8988T (cell line): ENCODE measurements at regions not wholly inside any gene's neighbourhood (a gene's known extent, or its start where the extent isn't known, plus 50 kb on each side); places are given as distances from the start of the nearest gene placed in this dataset.
"Not testable (repeated sequence)": the region's sequence is repeated elsewhere in the genome, so short reads cannot be mapped to it uniquely, and the experiment has no call there.

Experiments
- DNase-seq: peaks from one replicate; pipeline ENCODE4 v3.0.0; 2011

- no peak for DNase-seq
These were observed 446.3 kb downstream of the TRAM1L1 start for GRCh38 chr4:116639070-116639577.

DNA sequence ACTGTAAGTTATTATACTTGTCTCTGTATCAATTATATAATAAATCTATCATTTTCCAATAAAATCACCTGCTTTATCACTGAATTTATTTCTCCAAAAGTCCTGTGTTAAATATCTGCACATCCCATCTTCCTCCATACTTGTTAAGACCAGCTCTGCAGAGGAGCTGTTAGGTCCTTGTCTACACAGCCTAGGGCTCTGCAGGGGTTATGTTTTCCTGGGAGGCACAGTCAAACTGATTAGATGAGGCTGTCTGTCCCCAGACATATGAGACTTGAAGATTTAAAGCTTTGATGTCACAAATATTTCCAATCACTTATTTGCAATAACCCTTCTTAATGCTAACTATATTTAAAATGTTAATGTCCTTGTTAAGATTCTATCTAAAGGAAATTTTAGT, 446.8 kb downstream of the TRAM1L1 start:
- no peak for DNase-seq

- DNase-seq: no peak
These were observed 448.5 kb downstream of the TRAM1L1 start for GRCh38 chr4:116636917-116637316.

DNA sequence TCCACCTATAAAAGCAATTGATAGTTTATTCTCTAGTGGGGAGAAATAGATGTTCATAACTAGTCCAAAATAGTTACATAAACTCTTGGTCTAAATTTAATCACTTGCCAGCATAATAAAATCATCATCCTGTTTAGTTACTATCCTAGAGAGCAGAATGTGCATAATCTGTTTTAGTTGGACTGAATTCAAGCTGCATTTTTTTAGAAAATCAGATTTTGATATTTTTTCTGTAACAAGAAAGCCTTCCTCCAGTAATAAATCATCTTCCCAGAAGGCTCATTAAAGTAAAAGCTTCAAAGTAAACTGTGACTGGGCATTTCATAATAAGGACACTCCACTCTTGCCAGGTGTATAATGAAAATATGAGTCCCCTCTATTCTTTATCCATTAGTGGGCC, 453.1 kb downstream of the TRAM1L1 start:
- DNase-seq: no peak

GRCh38 chr4:116628598-116628997, 456.8 kb downstream of the TRAM1L1 start:
- DNase-seq: no peak

- no peak for DNase-seq
These were observed 457.8 kb downstream of the TRAM1L1 start for GRCh38 chr4:116627545-116627944.

DNA sequence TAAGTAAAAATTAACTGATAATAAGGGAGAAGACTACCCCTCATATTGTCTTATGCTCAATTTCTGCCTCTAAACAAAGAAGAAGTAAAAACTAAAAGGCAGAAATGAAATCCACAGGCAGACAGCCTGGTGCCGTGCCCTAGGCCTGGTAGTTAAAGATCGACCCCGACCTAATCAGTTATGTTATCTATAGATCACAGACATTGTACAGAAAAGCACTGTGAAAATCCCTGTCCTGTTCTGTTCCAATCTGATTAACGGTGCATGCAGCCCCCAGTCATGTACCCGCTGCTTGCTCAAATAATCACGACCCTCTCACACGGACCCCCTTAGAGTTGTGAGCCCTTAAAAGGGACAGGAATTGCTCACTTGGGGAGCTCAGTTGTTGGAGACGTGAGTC, 465.9 kb downstream of the TRAM1L1 start:
- DNase-seq: not testable (repeated sequence)

DNA sequence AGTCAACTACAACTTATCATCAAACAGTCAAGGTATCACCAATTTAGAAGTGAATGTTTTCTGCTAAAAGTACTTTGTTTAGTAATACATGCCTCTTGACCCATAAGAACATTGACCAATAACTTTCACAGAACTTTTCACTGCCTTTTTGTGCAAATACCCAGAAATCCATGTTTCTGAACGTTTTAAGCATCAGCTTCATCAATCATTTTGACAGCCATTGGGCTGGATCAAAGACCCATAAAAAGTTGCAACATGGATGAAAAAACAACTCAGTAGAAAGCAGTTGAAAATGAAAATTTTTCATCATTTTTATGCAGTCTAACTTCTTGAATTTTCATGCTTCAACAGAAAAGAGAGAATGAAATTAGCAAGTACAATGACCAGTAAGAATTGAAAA, 466.7 kb downstream of the TRAM1L1 start:
- no peak for DNase-seq

- no peak for DNase-seq
These were observed 482.3 kb downstream of the TRAM1L1 start for GRCh38 chr4:116603096-116603495.

GRCh38 chr4:116599859-116600258, 485.5 kb downstream of the TRAM1L1 start:
- DNase-seq: no peak

DNA sequence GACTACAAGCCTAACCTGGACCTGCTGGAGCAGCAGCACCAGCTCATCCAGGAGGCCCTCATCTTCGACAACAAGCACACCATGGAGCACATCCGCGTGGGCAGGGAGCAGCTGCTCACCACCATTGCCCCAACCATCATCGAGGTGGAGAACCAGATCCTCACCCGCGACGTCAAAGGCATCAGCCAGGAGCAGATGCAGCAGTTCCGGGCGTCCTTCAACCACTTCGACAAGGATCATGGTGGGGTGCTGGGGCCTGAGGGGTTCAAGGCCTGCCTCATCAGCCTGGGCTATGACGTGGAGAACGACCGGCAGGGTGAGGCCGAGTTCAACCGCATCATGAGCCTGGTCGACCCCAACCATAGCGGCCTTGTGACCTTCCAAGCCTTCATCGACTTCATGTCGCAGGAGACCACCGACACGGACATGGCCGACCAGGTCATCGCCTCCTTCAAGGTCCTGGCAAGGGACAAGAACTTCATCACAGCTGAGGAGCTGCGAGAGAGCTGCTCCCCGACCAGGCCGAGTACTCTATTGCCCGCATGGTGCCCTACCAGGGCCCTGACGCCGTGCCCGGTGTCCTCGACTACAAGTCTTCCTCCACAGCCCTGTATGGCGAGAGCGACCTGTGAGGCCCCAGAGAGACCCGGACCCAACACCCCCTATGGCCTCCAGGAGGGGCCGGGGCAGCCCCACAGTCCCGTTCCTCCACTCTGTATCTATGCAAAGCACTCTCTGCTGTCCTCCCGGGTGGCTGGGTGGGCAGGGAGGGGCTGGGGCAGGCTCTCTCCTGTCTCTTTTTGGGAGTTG, 486.2 kb downstream of the TRAM1L1 start:
- no peak for DNase-seq

DNA sequence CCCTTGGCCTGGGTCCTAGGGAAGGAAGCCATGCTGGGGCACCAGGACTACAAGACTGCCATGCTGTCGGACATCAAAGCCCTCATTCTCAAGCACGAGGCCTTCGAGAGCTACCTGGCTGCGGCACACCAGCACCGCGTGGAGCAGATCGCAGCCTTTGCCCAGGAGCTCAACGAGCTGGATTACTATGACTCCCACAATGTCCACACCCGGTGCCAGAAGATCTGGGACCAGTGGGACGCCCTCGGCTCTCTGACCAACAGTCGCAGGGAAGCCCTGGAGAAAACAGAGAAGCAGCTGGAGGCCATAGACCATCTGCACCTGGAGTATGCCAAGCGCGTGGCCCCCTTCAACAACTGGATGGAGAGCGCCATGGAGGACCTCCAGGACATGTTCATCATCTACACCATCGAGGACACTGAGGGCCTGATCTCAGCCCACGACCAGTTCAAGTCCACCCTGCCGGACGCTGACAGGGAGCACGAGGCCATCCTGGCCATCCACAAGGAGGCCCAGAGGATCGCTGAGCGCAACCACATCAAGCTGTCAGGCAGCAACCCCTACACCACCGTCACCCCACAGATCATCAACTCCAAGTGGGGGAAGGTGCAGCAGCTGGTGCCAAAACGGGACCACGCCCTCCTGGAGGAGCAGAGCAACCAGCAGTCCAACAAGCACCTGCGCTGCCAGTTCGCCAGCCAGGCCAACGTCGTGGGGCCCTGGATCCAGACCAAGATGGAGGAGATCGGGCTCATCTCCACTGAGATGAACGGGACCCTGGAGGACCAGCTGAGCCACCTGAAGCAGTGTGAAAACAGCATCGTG, 487.0 kb downstream of the TRAM1L1 start:
- no peak for DNase-seq

GRCh38 chr4:116590648-116591047, 494.7 kb downstream of the TRAM1L1 start:
- DNase-seq: no peak

GRCh38 chr4:116588783-116589182, 496.6 kb downstream of the TRAM1L1 start:
- DNase-seq: no peak

DNA sequence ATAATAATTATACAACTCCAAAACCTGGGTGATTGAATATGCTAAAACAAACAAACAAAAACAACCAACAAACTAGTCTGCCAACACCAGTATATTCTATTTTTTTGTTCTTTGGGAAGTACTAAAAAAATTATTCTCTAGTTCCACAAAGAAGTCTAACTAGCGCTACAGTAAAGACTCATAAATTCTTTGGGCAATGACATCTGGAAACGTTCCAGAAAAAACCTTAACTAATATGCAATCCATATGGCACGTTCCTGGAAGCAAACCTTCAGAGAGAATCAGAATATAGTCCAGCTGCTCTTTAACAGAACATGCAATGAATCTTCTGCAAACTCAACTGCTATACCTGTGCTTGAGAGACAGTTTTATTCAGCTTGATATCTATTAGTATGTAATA, 500.1 kb downstream of the TRAM1L1 start:
- DNase-seq: no peak

GRCh38 chr4:116577321-116577720, 508.1 kb downstream of the TRAM1L1 start:
- DNase-seq: no peak

DNA sequence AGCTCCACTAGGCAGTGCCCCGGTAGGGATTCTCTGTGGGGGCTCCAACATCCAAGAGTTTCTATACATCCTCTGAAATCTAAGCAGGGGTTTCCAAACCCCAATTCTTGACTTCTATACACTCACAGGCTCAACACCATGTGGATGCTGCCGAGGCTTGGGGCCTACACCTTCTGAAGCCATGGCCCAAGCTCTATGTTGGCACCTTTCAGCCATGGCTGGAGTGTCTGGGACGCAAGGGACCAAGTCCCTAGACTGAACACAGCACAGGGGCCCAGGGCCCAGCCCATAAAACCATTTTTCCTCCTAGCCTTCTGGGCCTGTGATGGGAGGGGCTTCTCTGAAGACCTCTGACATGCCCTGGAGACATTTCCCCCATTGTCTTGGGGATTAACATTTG, 511.8 kb downstream of the TRAM1L1 start:
- DNase-seq: no peak

- DNase-seq: no peak
These were observed 523.6 kb downstream of the TRAM1L1 start for GRCh38 chr4:116561768-116562167.

- no peak for DNase-seq
These were observed 533.6 kb downstream of the TRAM1L1 start for GRCh38 chr4:116551806-116552205.

DNA sequence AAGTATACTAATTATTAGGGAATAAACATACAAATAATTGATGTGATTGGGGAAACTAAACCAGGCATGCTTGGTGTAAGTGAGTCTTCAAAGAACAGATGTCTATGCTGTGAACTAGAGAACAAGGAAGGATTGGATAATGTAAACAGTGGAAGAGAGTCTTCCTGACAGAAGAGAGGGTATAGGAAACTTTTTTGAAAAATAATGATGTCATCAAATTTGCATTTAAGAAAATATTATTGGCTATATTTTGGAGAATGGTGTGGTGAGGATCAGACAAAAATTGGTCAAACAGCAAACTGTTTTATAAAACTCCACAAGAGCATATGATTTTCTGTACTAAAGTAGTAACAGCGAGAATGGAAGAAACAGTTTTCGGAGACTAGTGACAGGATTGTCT, 537.7 kb downstream of the TRAM1L1 start:
- no peak for DNase-seq

GRCh38 chr4:116546759-116547158, 538.6 kb downstream of the TRAM1L1 start:
- no peak for DNase-seq

DNA sequence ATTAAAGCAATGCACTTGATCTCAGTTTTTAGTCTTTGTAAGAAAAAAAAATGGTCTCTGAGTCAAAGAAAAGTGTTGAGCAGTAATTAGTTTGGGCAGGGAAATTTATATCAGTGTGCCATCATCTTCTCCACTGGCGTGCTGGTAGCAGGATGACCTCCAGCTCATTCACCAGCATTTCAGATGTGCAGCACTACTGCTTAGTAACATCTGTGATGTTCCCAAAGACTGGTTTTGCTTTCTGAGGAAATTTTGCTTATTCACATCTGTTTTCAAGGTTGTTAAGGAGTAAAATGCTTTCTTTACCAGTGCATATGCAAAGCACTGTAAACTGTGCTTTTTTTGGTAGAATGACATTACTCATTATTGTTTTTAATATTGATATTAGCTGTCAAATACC, 540.4 kb downstream of the TRAM1L1 start:
- DNase-seq: no peak

GRCh38 chr4:116539744-116540143, 545.6 kb downstream of the TRAM1L1 start:
- DNase-seq: no peak

DNA sequence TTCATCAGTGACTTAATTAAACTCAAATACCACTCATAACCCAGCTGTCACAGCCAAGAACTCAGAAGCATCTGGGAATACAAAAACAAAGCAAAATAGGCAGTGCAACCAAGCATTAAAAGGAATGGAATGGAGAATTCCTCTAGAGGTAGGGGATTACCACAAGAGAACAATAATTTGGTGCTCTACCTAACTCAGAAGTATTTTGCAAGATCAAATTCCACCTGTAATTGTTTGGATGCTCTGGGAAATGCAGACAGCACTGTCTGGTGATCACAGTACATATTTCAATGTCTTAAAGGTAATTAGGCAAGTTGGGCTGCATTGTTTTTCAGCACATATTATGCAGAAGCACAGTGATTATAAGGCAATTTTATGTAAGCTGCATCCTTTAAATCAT, 547.5 kb downstream of the TRAM1L1 start:
- DNase-seq: no peak
